RWPE2 (cell line): ENCODE measurements at regions not wholly inside any gene's neighbourhood (a gene's known extent, or its start where the extent isn't known, plus 50 kb on each side); places are given as distances from the start of the nearest gene placed in this dataset.

Experiments
- ATAC-seq: fragments of 200-7000 bp; cut with Tn5 transposase; 3 replicates; pipeline ENCODE4 v1.9.1; 2021; ENCODE audit warnings: low read depth
- DNase-seq: peaks from one replicate; pipeline ENCODE4 v3.0.0-alpha.2; 2020; ENCODE audit warnings: low spot score
- H3K27ac ChIP-seq: fragments of 450-650 bp; 2 replicates; pipeline ENCODE4 v1.5.1; 2017; ENCODE audit warnings: mild to moderate bottlenecking; ENCODE audit not compliant: poor library complexity, severe bottlenecking
- H3K27me3 ChIP-seq: fragments of 250-450 bp; sonication (Bioruptor Pico); 2 replicates; pipeline ENCODE4 v1.5.1; 2021; ENCODE audit warnings: mild to moderate bottlenecking, moderate library complexity; ENCODE audit not compliant: insufficient read depth, poor library complexity, severe bottlenecking
- H3K36me3 ChIP-seq: fragments of 250-450 bp; sonication (Bioruptor Pico); 2 replicates; pipeline ENCODE4 v1.5.1; 2020; ENCODE audit warnings: low read depth, mild to moderate bottlenecking, moderate library complexity
- H3K4me1 ChIP-seq: fragments of 250-450 bp; sonication (Bioruptor Pico); 2 replicates; pipeline ENCODE4 v1.5.1; 2021; ENCODE audit warnings: mild to moderate bottlenecking, moderate library complexity; ENCODE audit not compliant: insufficient read depth, poor library complexity, severe bottlenecking
- H3K4me3 ChIP-seq: fragments of 250-450 bp; sonication (Bioruptor Pico); 2 replicates; pipeline ENCODE4 v1.5.1; 2021; ENCODE audit warnings: mild to moderate bottlenecking, moderate library complexity; ENCODE audit not compliant: severe bottlenecking
- H3K9me3 ChIP-seq: fragments of 250-450 bp; sonication (Bioruptor Pico); 2 replicates; pipeline ENCODE4 v1.5.1; 2021; ENCODE audit warnings: mild to moderate bottlenecking, moderate library complexity; ENCODE audit not compliant: severe bottlenecking
- TF ChIP-seq, protein P1 (sequence below): fragments of 450-650 bp; IDR thresholded peaks from one replicate; pipeline ENCODE4 v1.5.1; 2017; ENCODE audit warnings: mild to moderate bottlenecking, moderate library complexity; ENCODE audit not compliant: poor library complexity, severe bottlenecking

DNA sequence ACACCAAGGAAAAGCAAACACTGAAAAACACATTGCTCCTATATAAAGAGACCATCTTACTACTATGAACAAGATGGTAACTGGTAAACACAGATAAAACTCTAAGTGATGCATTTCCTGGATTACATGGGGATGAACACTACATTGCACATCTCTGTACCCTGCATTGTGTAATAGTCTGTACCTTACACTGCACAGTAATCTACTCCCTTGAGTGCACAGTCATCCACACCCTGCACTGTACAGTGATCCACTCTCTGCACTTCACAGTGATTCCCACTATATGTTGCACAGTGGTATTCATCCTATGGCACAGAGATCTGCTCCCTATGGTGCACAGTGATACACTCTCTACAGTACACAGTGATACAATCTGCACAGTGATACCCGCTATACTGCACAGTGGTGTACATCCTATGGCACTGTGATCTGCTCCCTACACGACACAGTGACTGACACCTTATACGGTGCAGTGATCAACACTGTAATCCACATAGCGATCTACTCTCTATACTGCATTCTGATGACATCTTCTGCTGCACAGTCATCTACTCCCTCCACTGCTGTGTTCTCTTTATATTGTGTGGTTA lies 462.2 kb upstream of the RGPD4 start:
- Histone ChIP-seq H3K4me1 (no peaks in the 10 kb centered on the region), H3K9me3 (no peaks in the 10 kb centered on the region), H3K36me3 (no peaks in the 10 kb centered on the region), H3K27me3 (no peaks in the 10 kb centered on the region), H3K4me3 (no peak overlapping the region), H3K27ac (no peak overlapping the region)
- TF ChIP-seq, protein P1, sequence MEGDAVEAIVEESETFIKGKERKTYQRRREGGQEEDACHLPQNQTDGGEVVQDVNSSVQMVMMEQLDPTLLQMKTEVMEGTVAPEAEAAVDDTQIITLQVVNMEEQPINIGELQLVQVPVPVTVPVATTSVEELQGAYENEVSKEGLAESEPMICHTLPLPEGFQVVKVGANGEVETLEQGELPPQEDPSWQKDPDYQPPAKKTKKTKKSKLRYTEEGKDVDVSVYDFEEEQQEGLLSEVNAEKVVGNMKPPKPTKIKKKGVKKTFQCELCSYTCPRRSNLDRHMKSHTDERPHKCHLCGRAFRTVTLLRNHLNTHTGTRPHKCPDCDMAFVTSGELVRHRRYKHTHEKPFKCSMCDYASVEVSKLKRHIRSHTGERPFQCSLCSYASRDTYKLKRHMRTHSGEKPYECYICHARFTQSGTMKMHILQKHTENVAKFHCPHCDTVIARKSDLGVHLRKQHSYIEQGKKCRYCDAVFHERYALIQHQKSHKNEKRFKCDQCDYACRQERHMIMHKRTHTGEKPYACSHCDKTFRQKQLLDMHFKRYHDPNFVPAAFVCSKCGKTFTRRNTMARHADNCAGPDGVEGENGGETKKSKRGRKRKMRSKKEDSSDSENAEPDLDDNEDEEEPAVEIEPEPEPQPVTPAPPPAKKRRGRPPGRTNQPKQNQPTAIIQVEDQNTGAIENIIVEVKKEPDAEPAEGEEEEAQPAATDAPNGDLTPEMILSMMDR = no peak
- ATAC-seq (no peak), DNase-seq (no peak)

DNA sequence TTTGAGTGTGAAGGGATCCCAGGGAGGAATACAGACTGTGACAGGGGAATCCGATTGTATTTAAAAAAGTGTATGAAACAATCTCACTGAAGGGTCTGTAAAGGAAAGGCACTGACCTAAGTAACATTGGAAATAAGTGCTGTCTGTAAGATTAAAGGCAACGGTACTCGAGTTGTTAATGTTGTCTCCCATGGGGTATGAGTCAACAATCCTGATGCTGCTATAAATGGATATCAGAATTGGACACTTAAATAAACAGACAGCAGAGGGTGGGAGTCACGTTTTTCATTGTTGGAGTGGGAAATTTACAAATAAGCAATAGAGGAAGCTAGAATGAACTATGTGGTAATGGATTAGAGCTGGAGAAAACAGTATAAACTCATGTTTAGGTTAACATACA lies 452.4 kb upstream of the RGPD4 start:
- Histone ChIP-seq H3K4me1 (no peaks in the 10 kb centered on the region), H3K9me3 (no peaks in the 10 kb centered on the region), H3K4me3 (no peak overlapping the region), H3K36me3 (no peaks in the 10 kb centered on the region), H3K27me3 (no peaks in the 10 kb centered on the region), H3K27ac (no peak overlapping the region)
- DNase-seq (no peak), ATAC-seq (no peak)
- TF ChIP-seq, protein P1 = no peak

DNA sequence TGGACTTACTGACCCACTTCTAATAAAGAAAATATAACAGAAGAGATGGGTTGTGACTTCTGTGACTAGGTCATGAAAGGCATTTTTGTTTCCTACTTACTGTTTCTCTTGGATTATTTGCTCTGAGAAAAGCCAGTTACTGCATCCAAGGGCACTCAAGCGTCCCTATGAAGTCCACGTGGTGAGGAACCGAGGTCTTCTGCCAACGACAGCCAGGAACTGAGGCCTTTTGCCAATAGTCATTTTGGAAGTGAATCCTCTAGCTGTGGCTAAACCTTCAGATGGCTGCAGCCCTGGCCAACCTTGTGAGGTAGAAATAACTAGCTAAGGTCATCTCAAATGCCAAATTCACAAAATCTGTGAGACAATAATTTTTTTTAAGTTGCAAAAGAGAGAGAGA lies 449.8 kb upstream of the RGPD4 start:
- TF ChIP-seq, protein P1 = no peak
- H3K27me3 ChIP-seq = no peaks in the 10 kb centered on the region
- DNase-seq (no peak), ATAC-seq (no peak)
- H3K4me1 ChIP-seq = no peaks in the 10 kb centered on the region
- no peaks in the 10 kb centered on the region for H3K9me3 ChIP-seq
- no peak overlapping the region for H3K4me3 ChIP-seq
- H3K36me3 ChIP-seq = no peaks in the 10 kb centered on the region
- no peak overlapping the region for H3K27ac ChIP-seq

DNA sequence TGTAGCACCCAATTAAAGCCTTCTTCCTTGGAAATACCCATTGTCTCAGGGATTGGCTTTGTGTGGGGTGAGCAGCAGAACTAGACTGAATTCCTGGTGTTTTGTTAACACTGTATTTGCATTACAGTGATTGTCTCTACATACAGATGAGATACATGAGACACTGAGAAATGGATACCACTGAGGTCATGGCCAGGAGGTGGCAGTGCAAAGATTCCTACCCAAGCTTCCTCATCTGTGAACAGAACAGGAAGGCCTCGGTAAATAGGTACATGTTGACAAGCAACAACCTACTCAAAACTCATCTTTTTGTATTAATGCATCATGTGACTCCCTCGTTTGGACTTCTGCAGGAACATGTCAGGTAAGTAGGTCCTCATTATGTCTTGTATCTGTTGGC lies 445.8 kb upstream of the RGPD4 start:
- Histone ChIP-seq H3K4me1 (no peaks in the 10 kb centered on the region), H3K9me3 (no peaks in the 10 kb centered on the region), H3K27ac (no peak overlapping the region), H3K36me3 (no peaks in the 10 kb centered on the region), H3K4me3 (no peak overlapping the region), H3K27me3 (no peaks in the 10 kb centered on the region)
- TF ChIP-seq, protein P1 = no peak
- DNase-seq (no peak), ATAC-seq (no peak)

DNA sequence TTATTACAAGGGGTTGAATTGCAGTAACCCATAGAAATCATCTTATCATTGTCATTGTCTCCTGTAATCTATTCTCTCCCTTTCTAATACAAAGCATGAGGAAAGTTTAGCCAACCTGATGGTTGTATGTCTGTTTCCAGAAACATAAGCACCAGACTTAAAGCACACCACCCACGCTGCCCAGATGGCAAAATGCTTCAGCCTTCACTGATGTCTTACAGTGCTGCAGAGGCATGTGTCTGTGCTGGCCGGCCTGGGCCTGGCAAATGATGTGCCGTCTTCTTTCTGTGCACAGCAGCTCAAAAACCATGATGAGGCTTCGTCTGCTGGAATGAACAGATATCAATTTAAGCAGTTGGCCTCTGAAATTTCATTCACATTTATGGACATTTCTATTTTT lies 443.0 kb upstream of the RGPD4 start:
- Histone ChIP-seq H3K36me3 (no peaks in the 10 kb centered on the region), H3K9me3 (no peaks in the 10 kb centered on the region), H3K4me1 (no peaks in the 10 kb centered on the region), H3K4me3 (no peak overlapping the region), H3K27ac (no peak overlapping the region), H3K27me3 (no peaks in the 10 kb centered on the region)
- no peak for DNase-seq
- ATAC-seq = no peak
- TF ChIP-seq, protein P1 = no peak
